ENCODE measurements at regions not wholly inside any gene's neighbourhood (a gene's known extent, or its start where the extent isn't known, plus 50 kb on each side); places are given as distances from the start of the nearest gene placed in this dataset.

DNA sequence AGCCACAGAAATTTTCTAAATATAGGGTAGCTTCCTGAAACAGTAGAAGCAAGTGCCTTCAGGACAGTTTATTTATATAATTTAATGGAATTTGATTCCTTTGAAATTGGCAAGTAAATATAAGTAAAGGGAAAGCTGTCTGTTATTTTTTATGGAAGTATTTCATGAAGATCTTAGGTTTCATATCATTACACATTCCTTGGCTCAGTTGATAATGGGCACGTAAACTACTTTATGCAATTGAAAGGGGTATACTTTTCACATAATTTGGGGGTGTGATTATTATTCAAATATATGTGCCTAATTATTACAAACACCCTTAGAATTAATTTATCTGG, 71.1 kb upstream of the RAP1B start:
- TF ChIP-seq POLR2A (IDR thresholded peaks at IDR 0.05; ENCODE audit: low read depth, low read length) (no peak), TAF1 (IDR thresholded peaks at IDR 0.05; ENCODE audit: borderline replicate concordance, low read depth, low read length) (no peak)

Data from GM12892 (cell line).